H1 (cell line): ENCODE measurements at regions not wholly inside any gene's neighbourhood (a gene's known extent, or its start where the extent isn't known, plus 50 kb on each side); places are given as distances from the start of the nearest gene placed in this dataset.

Experiments
- CTCF ChIA-PET: fragments of 300-600 bp; sonication (Branson Sonifier 250); formaldehyde crosslinking; loops from one replicate; lab custom pipeline; 2021; ENCODE audit not compliant: partially characterized antibody; lab: Charles Lee
- POLR2A ChIA-PET: fragments of 300-600 bp; sonication (Branson Sonifier 250); formaldehyde crosslinking; loops from one replicate; lab custom pipeline; 2021; ENCODE audit warnings: inconsistent platforms; ENCODE audit not compliant: partially characterized antibody; lab: Charles Lee
- DNase-seq, 2 experiments: peaks; one replicate each; pipeline versions ENCODE4 v3.0.0 to v3.0.0-alpha.2; 2010 to 2022; ENCODE audit warnings: low spot score in 2 of 2, low read depth in 1 of 2, mixed read lengths in 1 of 2
- FAIRE-seq: peaks from 2 replicates; lab custom pipeline; 2011; peaks lifted over from hg19 to GRCh38; lab: Jason Lieb, UNC
- H2AFZ ChIP-seq: 2 replicates; pipeline ENCODE4 v1.8.1; 2012; ENCODE audit warnings: low read length, inconsistent platforms
- H2AK5ac ChIP-seq: 2 replicates; pipeline ENCODE4 v1.6.1; 2013; ENCODE audit warnings: low read depth, low read length
- H2BK120ac ChIP-seq: replicated peaks from 2 replicates; pipeline ENCODE3; 2013; ENCODE audit warnings: low read depth, low read length, inconsistent platforms
- H2BK12ac ChIP-seq: 2 replicates; pipeline ENCODE4 v1.6.1; 2013; ENCODE audit warnings: low read depth, low read length
- H2BK15ac ChIP-seq: 2 replicates; pipeline ENCODE4 v1.6.1; 2013; ENCODE audit warnings: low read length
- H2BK20ac ChIP-seq: 2 replicates; pipeline ENCODE4 v1.6.1; 2013; ENCODE audit warnings: low read length
- H2BK5ac ChIP-seq: 2 replicates; pipeline ENCODE4 v1.6.1; 2013; ENCODE audit warnings: low read depth, low read length
- H3K14ac ChIP-seq: 2 replicates; pipeline ENCODE4 v1.6.1; 2013; ENCODE audit warnings: inconsistent platforms; ENCODE audit not compliant: insufficient read length
- H3K18ac ChIP-seq: 2 replicates; pipeline ENCODE4 v1.6.1; 2013; ENCODE audit warnings: low read length; ENCODE audit errors: extremely low read depth
- H3K23ac ChIP-seq: 2 replicates; pipeline ENCODE4 v1.6.1; 2013; ENCODE audit warnings: inconsistent platforms; ENCODE audit not compliant: insufficient read length
- H3K23me2 ChIP-seq: 2 replicates; pipeline ENCODE4 v1.6.1; 2013; ENCODE audit warnings: low read depth, low read length
- H3K27ac ChIP-seq: 2 replicates; pipeline ENCODE4 v1.6.1; 2011; ENCODE audit warnings: low read depth, low read length, inconsistent platforms
- H3K27me3 ChIP-seq, 4 experiments: replicated peaks in 1 of 4; 1 replicate in 1 of 4; 2 replicates in 3 of 4; pipeline versions ENCODE4 v1.6.1 to v1.8.1; 2011 to 2013; ENCODE audit warnings: low read length in 3 of 4, mild to moderate bottlenecking in 3 of 4, inconsistent platforms in 2 of 4, mixed read lengths in 2 of 4, moderate library complexity in 1 of 4; ENCODE audit not compliant: control insufficient read depth in 3 of 4, insufficient read depth in 3 of 4; ENCODE audit errors: extremely low read depth in 1 of 4
- H3K36me3 ChIP-seq, 4 experiments: 2 replicates each; pipeline versions ENCODE4 v1.6.1 to v1.8.1; 2011 to 2013; ENCODE audit warnings: mild to moderate bottlenecking in 4 of 4, low read length in 3 of 4, moderate library complexity in 2 of 4, control low read depth in 1 of 4, inconsistent platforms in 1 of 4; ENCODE audit not compliant: insufficient read depth in 4 of 4, control insufficient read depth in 2 of 4
- H3K4ac ChIP-seq: replicated peaks from 2 replicates; pipeline ENCODE3; 2013; ENCODE audit warnings: low read length, low read depth, mixed read lengths, inconsistent platforms; ENCODE audit not compliant: insufficient read length
- H3K4me1 ChIP-seq, 4 experiments: replicated peaks in 1 of 4; 1 replicate in 1 of 4; 2 replicates in 3 of 4; pipeline versions ENCODE4 v1.6.1 to v1.8.1; 2011 to 2013; ENCODE audit warnings: low read length in 3 of 4, inconsistent platforms in 2 of 4, mixed read lengths in 1 of 4; ENCODE audit not compliant: insufficient read depth in 4 of 4, control insufficient read depth in 3 of 4
- H3K4me2 ChIP-seq, 2 experiments: 2 replicates each; pipeline versions ENCODE4 v1.6.1 to v1.8.1; 2011 to 2013; ENCODE audit warnings: low read depth in 2 of 2, low read length in 2 of 2, control low read depth in 1 of 2, inconsistent platforms in 1 of 2, mild to moderate bottlenecking in 1 of 2; ENCODE audit not compliant: insufficient read depth in 1 of 2
- H3K4me3 ChIP-seq, 4 experiments: fragments of 200-600, 300-600 bp in 1 of 4; sonication (generic), shearing (Covaris generic), sonication (Bioruptor Twin) in 1 of 4; 2 replicates each; pipeline versions ENCODE4 v1.5.1 to v1.8.1; 2011 to 2016; ENCODE audit warnings: low read length in 4 of 4, low read depth in 3 of 4, control low read depth in 2 of 4, inconsistent platforms in 2 of 4, mild to moderate bottlenecking in 2 of 4, mixed read lengths in 1 of 4, moderate library complexity in 1 of 4; ENCODE audit not compliant: insufficient read depth in 2 of 4; ENCODE audit errors: extremely low read depth in 1 of 4
- H3K56ac ChIP-seq: replicated peaks from 2 replicates; pipeline ENCODE3; 2013; ENCODE audit warnings: low read depth, mild to moderate bottlenecking, mixed read lengths, low read length, inconsistent platforms; ENCODE audit not compliant: insufficient read length
- H3K79me1 ChIP-seq: 2 replicates; pipeline ENCODE4 v1.6.1; 2013; ENCODE audit warnings: low read depth, low read length, control low read depth
- H3K79me2 ChIP-seq, 2 experiments: 2 replicates each; pipeline versions ENCODE4 v1.6.1 to v1.8.1; 2012 to 2013; ENCODE audit warnings: low read length in 2 of 2, mild to moderate bottlenecking in 2 of 2, inconsistent platforms in 1 of 2; ENCODE audit not compliant: insufficient read depth in 2 of 2, control insufficient read depth in 1 of 2
- H3K9ac ChIP-seq, 4 experiments: replicated peaks in 1 of 4; 1 replicate in 1 of 4; 2 replicates in 3 of 4; pipeline versions ENCODE4 v1.6.1 to v1.8.1; 2011 to 2013; ENCODE audit warnings: low read depth in 3 of 4, low read length in 3 of 4, control low read depth in 2 of 4, mild to moderate bottlenecking in 2 of 4, moderate library complexity in 2 of 4, inconsistent platforms in 1 of 4; ENCODE audit errors: extremely low read depth in 1 of 4
- H3K9me3 ChIP-seq, 2 experiments: 2 replicates each; pipeline versions ENCODE4 v1.6.1 to v1.8.1; 2012 to 2013; ENCODE audit warnings: mild to moderate bottlenecking in 2 of 2, moderate library complexity in 2 of 2, control low read depth in 1 of 2, inconsistent platforms in 1 of 2, low read depth in 1 of 2, low read length in 1 of 2, mixed read lengths in 1 of 2; ENCODE audit not compliant: insufficient read depth in 2 of 2
- H4K20me1 ChIP-seq, 2 experiments: replicated peaks in 1 of 2; 2 replicates each; pipeline versions ENCODE3 to v1.8.1; 2011 to 2013; ENCODE audit warnings: inconsistent platforms in 2 of 2, low read length in 2 of 2, mild to moderate bottlenecking in 1 of 2; ENCODE audit not compliant: insufficient read depth in 2 of 2, control insufficient read depth in 1 of 2
- H4K5ac ChIP-seq: 2 replicates; pipeline ENCODE4 v1.6.1; 2013; ENCODE audit warnings: low read length, low read depth, mixed read lengths, inconsistent platforms; ENCODE audit not compliant: insufficient read length
- H4K8ac ChIP-seq: 2 replicates; pipeline ENCODE4 v1.8.0; 2013; ENCODE audit warnings: mild to moderate bottlenecking, moderate library complexity, low read length, inconsistent platforms; ENCODE audit not compliant: insufficient read depth; ENCODE audit errors: extremely low read depth
- H4K91ac ChIP-seq: replicated peaks from 2 replicates; pipeline ENCODE3; 2013; ENCODE audit warnings: low read length, mixed read lengths, inconsistent platforms; ENCODE audit not compliant: insufficient read length
- ATF2 ChIP-seq: IDR thresholded peaks from 2 replicates; pipeline ENCODE4 v1.6.1; 2012; ENCODE audit warnings: low read length, inconsistent platforms
- KDM1A ChIP-seq: fragments of 200-600, 300-600 bp; sonication (generic); IDR thresholded peaks from 2 replicates; pipeline ENCODE4 v1.7.1; 2016; ENCODE audit warnings: mild to moderate bottlenecking, low read length, borderline replicate concordance
- POU5F1 ChIP-seq: IDR thresholded peaks from 2 replicates; pipeline ENCODE4 v1.6.1; 2011; ENCODE audit warnings: low read depth, mild to moderate bottlenecking, low read length, moderate library complexity
- SAP30 ChIP-seq: fragments of 300-600 bp; sonication (generic); IDR thresholded peaks from 2 replicates; pipeline ENCODE4 v1.7.1; 2012; ENCODE audit warnings: low read length, moderate library complexity, mild to moderate bottlenecking, inconsistent platforms; ENCODE audit not compliant: insufficient read depth, insufficient replicate concordance

GRCh38 chr4:67397931-67398330 lies 147.4 kb downstream of the CENPC start:
- TF ChIP-seq SAP30 (no peak), ATF2 (no peak), POU5F1 (no peak), KDM1A (no peak)
- H3K23ac ChIP-seq = no peak overlapping the region
- no peaks in the 10 kb centered on the region for H3K27me3 ChIP-seq
- H4K8ac ChIP-seq = no peak overlapping the region
- H2BK12ac ChIP-seq = no peak overlapping the region
- H3K56ac ChIP-seq = no peak overlapping the region
- no peaks in the 10 kb centered on the region for H3K23me2 ChIP-seq
- H3K79me1 ChIP-seq = no peaks in the 10 kb centered on the region
- H3K9me3 ChIP-seq = no peaks in the 10 kb centered on the region
- DNase-seq (no peak), FAIRE-seq (no peak)
- H3K4me3 ChIP-seq = no peak overlapping the region
- H2BK120ac ChIP-seq = no peak overlapping the region
- H4K91ac ChIP-seq = no peak overlapping the region
- no peaks in the 10 kb centered on the region for H3K4me1 ChIP-seq
- H3K18ac ChIP-seq = no peak overlapping the region
- no peaks in the 10 kb centered on the region for H4K20me1 ChIP-seq
- ChIA-PET CTCF (interaction anchor here (0.5 to 0.6 kb wide), 2 partner anchors 13 to 349 kb away, joined by 3 to 4 read pairs; no protein-coding TSS in a partner anchor), POLR2A (interaction anchor here (1.0 kb wide), 1 partner anchor 23 kb away, joined by 3 read pairs; no protein-coding TSS in a partner anchor)
- no peak overlapping the region for H2AK5ac ChIP-seq
- H2BK15ac ChIP-seq = no peak overlapping the region
- H2BK20ac ChIP-seq = no peak overlapping the region
- no peak overlapping the region for H3K14ac ChIP-seq
- no peak overlapping the region for H2AFZ ChIP-seq
- no peak overlapping the region for H3K27ac ChIP-seq
- H3K4ac ChIP-seq = no peak overlapping the region
- no peak overlapping the region for H4K5ac ChIP-seq
- H3K79me2 ChIP-seq = no peaks in the 10 kb centered on the region
- H2BK5ac ChIP-seq = no peak overlapping the region
- no peak overlapping the region for H3K4me2 ChIP-seq
- H3K36me3 ChIP-seq = no peaks in the 10 kb centered on the region
- no peak overlapping the region for H3K9ac ChIP-seq
